ENCODE measurements at regions not wholly inside any gene's neighbourhood (a gene's known extent, or its start where the extent isn't known, plus 50 kb on each side); places are given as distances from the start of the nearest gene placed in this dataset.

- no peaks in the 10 kb centered on the region for H3K4me1 Mint-ChIP-seq
- no peak overlapping the region for H3K27ac ChIP-seq (ENCODE audit: low read length)
- intact Hi-C loops (cut with micrococcal nuclease), result no loop called here
- H3K36me3 Mint-ChIP-seq, result no peaks in the 10 kb centered on the region
- no peak for DNase-seq
- ATAC-seq, result no peak
- no peaks in the 10 kb centered on the region for H3K4me1 ChIP-seq (ENCODE audit: control insufficient read depth, insufficient read depth, low read length)
- no peak for TF ChIP-seq CTCF (IDR thresholded peaks at IDR 0.05)
- no peak overlapping the region for H3K4me3 ChIP-seq (ENCODE audit: low read length)
- H3K9me3 Mint-ChIP-seq, result peaks cover 5 to 6% of the 10 kb centered on the region in 2 donors
- no peaks in the 10 kb centered on the region for H3K27me3 Mint-ChIP-seq (ENCODE audit: low read depth in 2 of 2)
- H3K4me3 Mint-ChIP-seq, result no peak overlapping the region
- WGBS (ENCODE audit: insufficient coverage), result 89% methylated on average over 3 of the region's 3 CpGs
- H3K36me3 ChIP-seq (ENCODE audit: control insufficient read depth, insufficient read depth, low read length), result no peaks in the 10 kb centered on the region
- no peaks in the 10 kb centered on the region for H3K9me3 ChIP-seq (ENCODE audit: control insufficient read depth, insufficient read depth, low read length)
- H3K27ac Mint-ChIP-seq, result no peak overlapping the region
- no peaks in the 10 kb centered on the region for H3K27me3 ChIP-seq (ENCODE audit: control insufficient read depth, insufficient read depth, low read length)
Observed at GRCh38 chr18:61245276-61245675, 88.0 kb upstream of the CDH20 start.

GRCh38 chr18:61248589-61248988, 84.6 kb upstream of the CDH20 start:
- no peaks in the 10 kb centered on the region for H3K27me3 Mint-ChIP-seq (ENCODE audit: low read depth in 2 of 2)
- peaks cover 3 to 5% of the 10 kb centered on the region in 2 donors for H3K9me3 Mint-ChIP-seq
- Histone ChIP-seq H3K4me1 (ENCODE audit: control insufficient read depth, insufficient read depth, low read length) (no peaks in the 10 kb centered on the region), H3K27me3 (ENCODE audit: control insufficient read depth, insufficient read depth, low read length) (no peaks in the 10 kb centered on the region), H3K36me3 (ENCODE audit: control insufficient read depth, insufficient read depth, low read length) (no peaks in the 10 kb centered on the region), H3K4me3 (ENCODE audit: low read length) (no peak overlapping the region), H3K9me3 (ENCODE audit: control insufficient read depth, insufficient read depth, low read length) (no peaks in the 10 kb centered on the region), H3K27ac (ENCODE audit: low read length) (no peak overlapping the region)
- H3K36me3 Mint-ChIP-seq, result no peaks in the 10 kb centered on the region
- ATAC-seq, result no peak
- 90% methylated on average over 3 of the region's 3 CpGs for WGBS (ENCODE audit: insufficient coverage)
- DNase-seq, result no peak
- H3K4me1 Mint-ChIP-seq, result no peaks in the 10 kb centered on the region
- intact Hi-C loops (cut with micrococcal nuclease), result no loop called here
- no peak for TF ChIP-seq CTCF (IDR thresholded peaks at IDR 0.05)
- H3K27ac Mint-ChIP-seq, result no peak overlapping the region
- no peak overlapping the region for H3K4me3 Mint-ChIP-seq

- Histone ChIP-seq H3K9me3 (ENCODE audit: control insufficient read depth, insufficient read depth, low read length) (no peaks in the 10 kb centered on the region), H3K27ac (ENCODE audit: low read length) (no peak overlapping the region), H3K36me3 (ENCODE audit: control insufficient read depth, insufficient read depth, low read length) (no peaks in the 10 kb centered on the region), H3K4me3 (ENCODE audit: low read length) (no peak overlapping the region), H3K4me1 (ENCODE audit: control insufficient read depth, insufficient read depth, low read length) (no peaks in the 10 kb centered on the region), H3K27me3 (ENCODE audit: control insufficient read depth, insufficient read depth, low read length) (no peaks in the 10 kb centered on the region)
- WGBS (ENCODE audit: insufficient coverage), result 93% methylated on average over 5 of the region's 5 CpGs
- DNase-seq, result no peak
- no peaks in the 10 kb centered on the region for H3K4me1 Mint-ChIP-seq
- no peak overlapping the region for H3K27ac Mint-ChIP-seq
- ATAC-seq, result no peak
- peaks cover 6 to 10% of the 10 kb centered on the region in 2 donors for H3K9me3 Mint-ChIP-seq
- H3K4me3 Mint-ChIP-seq, result no peak overlapping the region
- H3K36me3 Mint-ChIP-seq, result no peaks in the 10 kb centered on the region
- intact Hi-C loops (cut with micrococcal nuclease), result no loop called here
- no peaks in the 10 kb centered on the region for H3K27me3 Mint-ChIP-seq (ENCODE audit: low read depth in 2 of 2)
- no peak for TF ChIP-seq CTCF (IDR thresholded peaks at IDR 0.05)
Observed at GRCh38 chr18:61256291-61256690, 76.9 kb upstream of the CDH20 start.

DNA sequence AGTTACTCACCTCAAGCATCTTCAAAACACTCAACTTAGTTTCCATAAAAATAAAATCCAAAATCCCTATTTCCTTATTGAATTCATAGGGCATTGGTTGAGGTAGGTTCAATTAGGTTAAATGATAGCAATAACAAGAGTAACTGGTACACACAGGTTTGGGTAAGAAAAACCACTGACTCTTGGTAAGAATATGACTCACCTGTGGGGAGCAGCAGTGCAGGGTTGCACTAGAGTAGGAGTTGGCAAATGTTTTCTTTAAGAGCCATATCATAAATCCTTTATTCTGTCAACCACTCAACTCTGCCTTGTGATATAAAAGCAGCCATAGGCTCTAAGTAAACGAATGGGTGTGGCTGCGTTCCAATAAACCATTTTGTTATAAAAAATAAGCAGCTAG, 71.4 kb upstream of the CDH20 start:
- DNase-seq (no peak), ATAC-seq (no peak)
- no peaks in the 10 kb centered on the region for H3K9me3 ChIP-seq (ENCODE audit: control insufficient read depth, insufficient read depth, low read length)
- H3K36me3 ChIP-seq (ENCODE audit: control insufficient read depth, insufficient read depth, low read length), result no peaks in the 10 kb centered on the region
- H3K9me3 Mint-ChIP-seq, result peaks cover 7 to 9% of the 10 kb centered on the region in 2 donors
- H3K4me3 Mint-ChIP-seq, result no peak overlapping the region
- no peaks in the 10 kb centered on the region for H3K27me3 Mint-ChIP-seq (ENCODE audit: low read depth in 2 of 2)
- TF ChIP-seq CTCF (IDR thresholded peaks at IDR 0.05), result no peak
- no peaks in the 10 kb centered on the region for H3K27me3 ChIP-seq (ENCODE audit: control insufficient read depth, insufficient read depth, low read length)
- no peaks in the 10 kb centered on the region for H3K4me1 Mint-ChIP-seq
- WGBS (ENCODE audit: insufficient coverage), result 100% methylated on average over 2 of the region's 2 CpGs
- intact Hi-C loops (cut with micrococcal nuclease), result no loop called here
- no peak overlapping the region for H3K4me3 ChIP-seq (ENCODE audit: low read length)
- H3K36me3 Mint-ChIP-seq, result no peaks in the 10 kb centered on the region
- no peak overlapping the region for H3K27ac Mint-ChIP-seq
- no peak overlapping the region for H3K27ac ChIP-seq (ENCODE audit: low read length)
- H3K4me1 ChIP-seq (ENCODE audit: control insufficient read depth, insufficient read depth, low read length), result no peaks in the 10 kb centered on the region
